ENCODE measurements at regions not wholly inside any gene's neighbourhood (a gene's known extent, or its start where the extent isn't known, plus 50 kb on each side); places are given as distances from the start of the nearest gene placed in this dataset.

GRCh38 chr12:105852496-105852895, 286.3 kb downstream of the NUAK1 start:
- TF ChIP-seq POLR2AphosphoS5 (IDR thresholded peaks at IDR 0.05; ENCODE audit: insufficient read depth in 1 of 2, low read depth in 1 of 2) = no peak
- no peak for TF ChIP-seq CTCF (IDR thresholded peaks at IDR 0.05)
- no peak for TF ChIP-seq POLR2A (IDR thresholded peaks at IDR 0.05)
